ENCODE measurements at regions not wholly inside any gene's neighbourhood (a gene's known extent, or its start where the extent isn't known, plus 50 kb on each side); places are given as distances from the start of the nearest gene placed in this dataset.
"Not testable (repeated sequence)": the region's sequence is repeated elsewhere in the genome, so short reads cannot be mapped to it uniquely, and the experiment has no call there.

DNA sequence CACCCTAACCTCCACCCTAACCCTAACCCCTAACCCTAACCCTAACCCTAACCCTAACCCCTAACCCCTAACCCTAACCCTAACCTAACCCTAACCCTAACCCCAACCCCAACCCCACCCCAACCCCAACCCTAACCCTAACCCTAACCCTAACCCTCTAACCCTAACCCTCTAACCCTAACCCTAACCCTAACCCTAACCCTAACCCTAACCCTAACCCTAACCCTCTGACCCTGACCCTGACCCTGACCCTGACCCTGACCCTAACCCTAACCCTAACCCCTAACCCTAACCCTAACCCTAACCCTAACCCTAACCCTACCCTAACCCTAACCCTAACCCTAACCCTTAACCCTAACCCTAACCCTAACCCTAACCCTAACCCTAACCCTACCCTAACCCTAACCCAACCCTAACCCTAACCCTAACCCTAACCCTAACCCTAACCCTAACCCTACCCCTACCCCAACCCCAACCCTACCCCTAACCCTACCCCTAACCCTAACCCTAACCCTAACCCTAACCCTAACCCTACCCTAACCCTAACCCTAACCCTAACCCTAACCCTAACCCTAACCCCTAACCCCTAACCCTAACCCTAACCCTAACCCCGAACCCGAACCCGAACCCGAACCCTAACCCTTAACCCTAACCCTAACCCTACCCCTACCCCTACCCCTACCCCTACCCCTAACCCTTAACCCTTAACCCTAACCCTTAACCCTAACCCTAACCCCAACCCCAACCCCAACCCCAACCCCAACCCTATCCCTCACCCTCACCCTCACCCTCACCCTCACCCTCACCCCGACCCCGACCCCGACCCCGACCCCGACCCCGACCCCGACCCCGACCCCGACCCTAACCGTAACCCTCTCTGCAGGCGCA lies 186.2 kb upstream of the CHL1 start:
- intact Hi-C loops (cut with DNase I); ATAC-seq; H3K36me3 ChIP-seq (replicated peaks in 1 of 2; ENCODE audit: insufficient read depth in 1 of 2, low read depth in 2 of 2); DNase-seq; H3K9me3 ChIP-seq; H3K27ac ChIP-seq; H3K4me1 ChIP-seq; H3K4me3 ChIP-seq; H3K27me3 ChIP-seq: not testable (repeated sequence)
- WGBS, 2 donors, result no CpG with 5 or more reads among the region's 15 CpGs

DNA sequence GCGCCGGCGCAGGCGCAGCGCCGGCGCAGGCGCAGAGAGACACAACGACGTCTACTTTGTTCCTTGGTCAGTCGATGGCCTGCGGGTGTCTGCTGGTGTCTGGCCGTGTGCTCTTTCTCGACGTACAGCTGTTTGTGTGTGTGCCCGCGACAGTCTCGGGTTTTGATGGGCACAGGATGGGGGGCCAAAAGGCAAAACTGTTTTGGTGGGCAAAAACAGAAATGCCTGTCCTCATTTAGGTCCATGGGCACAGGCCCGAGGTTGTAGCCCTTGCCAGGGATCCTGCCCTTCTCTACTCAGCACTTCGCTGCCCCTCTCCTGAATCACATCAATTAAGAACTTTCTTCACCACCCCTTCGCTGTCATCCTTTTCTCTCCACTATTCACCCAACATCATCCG lies 184.8 kb upstream of the CHL1 start:
- Histone ChIP-seq H3K4me3 (no peak overlapping the region), H3K4me1 (no peaks in the 10 kb centered on the region), H3K27ac (no peak overlapping the region), H3K36me3 (replicated peaks in 1 of 2; ENCODE audit: insufficient read depth in 1 of 2, low read depth in 2 of 2) (no peaks in the 10 kb centered on the region), H3K9me3 (no peaks in the 10 kb centered on the region), H3K27me3 (no peaks in the 10 kb centered on the region)
- intact Hi-C loops (cut with DNase I), result no loop called here
- no peak for TF ChIP-seq POLR2A (IDR thresholded peaks at IDR 0.05)
- TF ChIP-seq, protein P1, sequence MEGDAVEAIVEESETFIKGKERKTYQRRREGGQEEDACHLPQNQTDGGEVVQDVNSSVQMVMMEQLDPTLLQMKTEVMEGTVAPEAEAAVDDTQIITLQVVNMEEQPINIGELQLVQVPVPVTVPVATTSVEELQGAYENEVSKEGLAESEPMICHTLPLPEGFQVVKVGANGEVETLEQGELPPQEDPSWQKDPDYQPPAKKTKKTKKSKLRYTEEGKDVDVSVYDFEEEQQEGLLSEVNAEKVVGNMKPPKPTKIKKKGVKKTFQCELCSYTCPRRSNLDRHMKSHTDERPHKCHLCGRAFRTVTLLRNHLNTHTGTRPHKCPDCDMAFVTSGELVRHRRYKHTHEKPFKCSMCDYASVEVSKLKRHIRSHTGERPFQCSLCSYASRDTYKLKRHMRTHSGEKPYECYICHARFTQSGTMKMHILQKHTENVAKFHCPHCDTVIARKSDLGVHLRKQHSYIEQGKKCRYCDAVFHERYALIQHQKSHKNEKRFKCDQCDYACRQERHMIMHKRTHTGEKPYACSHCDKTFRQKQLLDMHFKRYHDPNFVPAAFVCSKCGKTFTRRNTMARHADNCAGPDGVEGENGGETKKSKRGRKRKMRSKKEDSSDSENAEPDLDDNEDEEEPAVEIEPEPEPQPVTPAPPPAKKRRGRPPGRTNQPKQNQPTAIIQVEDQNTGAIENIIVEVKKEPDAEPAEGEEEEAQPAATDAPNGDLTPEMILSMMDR (IDR thresholded peaks at IDR 0.05), result no peak
- peak in 1 of 4 donors; percentile 10 for DNase-seq
- 63 to 67% methylated on average over 15 to 19 of the region's 22 CpGs for WGBS, 2 donors
- ATAC-seq, result no peak

DNA sequence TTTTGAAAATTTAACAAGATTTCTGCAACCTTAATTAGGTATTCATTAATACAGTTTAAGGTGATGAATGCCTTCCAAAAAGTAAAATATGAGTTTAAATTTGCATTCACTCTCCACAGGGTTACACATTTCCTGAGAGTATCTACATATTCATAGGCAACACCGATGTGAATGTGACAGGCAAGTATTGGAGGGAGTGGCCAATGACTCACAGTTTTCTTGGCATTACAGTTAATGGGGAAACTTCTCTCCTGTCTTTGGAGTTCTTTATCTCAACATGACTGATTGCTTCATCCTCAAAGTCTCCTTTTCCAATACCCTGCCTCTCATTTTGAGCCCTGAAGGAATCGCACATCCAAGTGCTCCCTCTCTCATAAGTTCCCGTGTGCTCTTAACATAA lies 181.9 kb upstream of the CHL1 start:
- DNase-seq (no peak), ATAC-seq (no peak)
- Histone ChIP-seq H3K4me1 (no peaks in the 10 kb centered on the region), H3K36me3 (replicated peaks in 1 of 2; ENCODE audit: insufficient read depth in 1 of 2, low read depth in 2 of 2) (no peaks in the 10 kb centered on the region), H3K4me3 (no peak overlapping the region), H3K9me3 (no peaks in the 10 kb centered on the region), H3K27ac (no peak overlapping the region), H3K27me3 (no peaks in the 10 kb centered on the region)
- no peak for TF ChIP-seq POLR2A (IDR thresholded peaks at IDR 0.05)
- TF ChIP-seq, protein P1 (IDR thresholded peaks at IDR 0.05), result no peak
- WGBS, 2 donors, result 52 to 68% methylated on average over 3 of the region's 3 CpGs
- intact Hi-C loops (cut with DNase I), result no loop called here

DNA sequence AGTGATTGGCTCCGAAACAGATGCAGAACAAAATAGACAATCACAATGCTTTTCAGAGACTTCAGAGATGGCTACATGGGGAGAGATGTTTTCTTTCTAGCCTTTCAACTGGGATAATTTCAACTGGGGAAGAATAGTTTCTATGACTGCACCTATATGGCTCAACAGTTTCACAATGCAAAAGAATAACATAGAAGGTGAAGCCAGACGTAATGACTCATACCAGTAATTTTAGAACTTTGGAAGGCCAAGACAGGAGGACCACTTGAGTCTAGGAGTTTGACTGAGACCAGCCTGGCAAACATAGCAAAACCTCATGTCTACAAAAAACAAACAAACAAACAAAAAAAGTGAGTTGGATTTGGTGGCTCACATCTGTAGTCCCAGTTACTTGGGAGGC lies 180.2 kb upstream of the CHL1 start:
- H3K27ac ChIP-seq, result no peak overlapping the region
- no peaks in the 10 kb centered on the region for H3K9me3 ChIP-seq
- DNase-seq (no peak), ATAC-seq (no peak)
- intact Hi-C loops (cut with DNase I), result no loop called here
- WGBS, 2 donors, result 52 to 65% methylated on average over 2 of the region's 2 CpGs
- H3K4me3 ChIP-seq, result no peak overlapping the region
- H3K36me3 ChIP-seq (replicated peaks in 1 of 2; ENCODE audit: insufficient read depth in 1 of 2, low read depth in 2 of 2), result no peaks in the 10 kb centered on the region
- no peaks in the 10 kb centered on the region for H3K4me1 ChIP-seq
- H3K27me3 ChIP-seq, result no peaks in the 10 kb centered on the region
- TF ChIP-seq, protein P1 (IDR thresholded peaks at IDR 0.05), result no peak
- TF ChIP-seq POLR2A (IDR thresholded peaks at IDR 0.05), result no peak

DNA sequence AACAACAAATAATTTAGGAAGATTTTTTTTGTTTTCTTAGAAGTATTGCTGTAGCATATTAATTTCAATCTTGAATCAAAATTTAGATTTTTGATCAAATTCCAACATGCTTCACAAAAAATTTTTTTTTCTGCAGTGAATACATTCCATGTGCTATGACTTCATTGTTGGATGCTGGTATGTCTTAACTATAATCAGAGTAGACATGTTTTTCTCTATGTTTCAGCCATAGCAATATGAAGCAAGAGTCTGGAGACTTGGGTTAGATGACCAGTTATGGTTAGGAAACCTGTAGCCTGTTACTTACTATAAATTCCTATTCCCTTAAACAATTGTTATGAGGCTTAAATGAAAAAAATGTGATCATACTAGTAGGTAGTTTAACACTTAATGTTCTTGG lies 176.1 kb upstream of the CHL1 start:
- DNase-seq (no peak), ATAC-seq (no peak)
- no peaks in the 10 kb centered on the region for H3K4me1 ChIP-seq
- no peak overlapping the region for H3K27ac ChIP-seq
- H3K9me3 ChIP-seq, result no peaks in the 10 kb centered on the region
- H3K36me3 ChIP-seq (replicated peaks in 1 of 2; ENCODE audit: insufficient read depth in 1 of 2, low read depth in 2 of 2), result no peaks in the 10 kb centered on the region
- TF ChIP-seq, protein P1 (IDR thresholded peaks at IDR 0.05), result no peak
- TF ChIP-seq POLR2A (IDR thresholded peaks at IDR 0.05), result no peak
- intact Hi-C loops (cut with DNase I), result no loop called here
- no peaks in the 10 kb centered on the region for H3K27me3 ChIP-seq
- H3K4me3 ChIP-seq, result no peak overlapping the region
